Peyer's patch (tissue), 4 donors: ENCODE measurements at regions not wholly inside any gene's neighbourhood (a gene's known extent, or its start where the extent isn't known, plus 50 kb on each side); places are given as distances from the start of the nearest gene placed in this dataset.

Experiments
- DNase-seq, 3 donors: peaks; one replicate each; pipeline ENCODE4 v3.0.0-alpha.2; 2017 to 2019
- H3K27ac ChIP-seq, 4 donors: fragments of 200-600 bp; sonication (generic); one replicate each; pipeline ENCODE4 v1.5.1; 2016 to 2019
- H3K27me3 ChIP-seq, 2 donors: fragments of 200-600 bp; sonication (generic); one replicate each; pipeline ENCODE4 v1.5.1; 2019
- H3K36me3 ChIP-seq, 3 donors: fragments of 200-600 bp; sonication (generic); one replicate each; pipeline ENCODE4 v1.5.1; 2016 to 2019
- H3K4me1 ChIP-seq, 4 donors: fragments of 200-600 bp; sonication (generic); one replicate each; pipeline ENCODE4 v1.5.1; 2016 to 2019
- H3K4me3 ChIP-seq, 4 donors: fragments of 200-600 bp; sonication (generic); 1 replicate in 3 of 4; 2 replicates in 1 of 4; pipeline ENCODE4 v1.5.1; 2016 to 2019; ENCODE audit warnings: mild to moderate bottlenecking in 1 of 4
- H3K9me3 ChIP-seq, 4 donors: fragments of 200-600 bp; sonication (generic); one replicate each; pipeline ENCODE4 v1.5.1; 2016 to 2019; ENCODE audit warnings: mild to moderate bottlenecking in 1 of 4
- CTCF ChIP-seq, 6 experiments: fragments of 450-650 bp in 4 of 6; fragments of 200-600 bp in 2 of 6; sonication (generic) in 1 of 6; IDR thresholded peaks; one replicate each; pipeline ENCODE4 v1.5.1; 2017 to 2019; ENCODE audit warnings: antibody characterized with exemption in 6 of 6, mild to moderate bottlenecking in 3 of 6, moderate library complexity in 1 of 6
- POLR2A ChIP-seq, 2 donors: fragments of 450-650 bp; IDR thresholded peaks; one replicate each; pipeline ENCODE4 v1.5.1; 2017; ENCODE audit warnings: antibody characterized with exemption in 2 of 2, mild to moderate bottlenecking in 2 of 2, moderate library complexity in 2 of 2

- no peaks in the 10 kb centered on the region for H3K4me1 ChIP-seq
- TF ChIP-seq POLR2A (IDR thresholded peaks at IDR 0.05) (no peak), CTCF (IDR thresholded peaks at IDR 0.05) (no peak)
Measured at GRCh38 chr11:130544266-130544665, 95.8 kb downstream of the ADAMTS15 start.

GRCh38 chr11:130545449-130546072, 97.1 kb downstream of the ADAMTS15 start:
- DNase-seq, result no peak
- Histone ChIP-seq H3K4me3 (no peak overlapping the region), H3K9me3 (no peaks in the 10 kb centered on the region), H3K27ac (no peak overlapping the region), H3K36me3 (no peaks in the 10 kb centered on the region), H3K4me1 (no peaks in the 10 kb centered on the region), H3K27me3 (no peaks in the 10 kb centered on the region)
- TF ChIP-seq POLR2A (IDR thresholded peaks at IDR 0.05) (no peak), CTCF (IDR thresholded peaks at IDR 0.05) (no peak)

More at GRCh38 chr11:130544266-130544665, 95.8 kb downstream of the ADAMTS15 start:
- H3K4me3 ChIP-seq, result no peak overlapping the region
- no peak for DNase-seq
- H3K27ac ChIP-seq, result no peak overlapping the region
- H3K36me3 ChIP-seq, result no peaks in the 10 kb centered on the region
- no peaks in the 10 kb centered on the region for H3K9me3 ChIP-seq
- no peaks in the 10 kb centered on the region for H3K27me3 ChIP-seq

- no peak overlapping the region for H3K4me3 ChIP-seq
- H3K27me3 ChIP-seq, result no peaks in the 10 kb centered on the region
- TF ChIP-seq POLR2A (IDR thresholded peaks at IDR 0.05), result no peak
- no peak for TF ChIP-seq CTCF (IDR thresholded peaks at IDR 0.05)
- no peaks in the 10 kb centered on the region for H3K9me3 ChIP-seq
- no peak overlapping the region for H3K27ac ChIP-seq
- peak in 1 of 3 donors; percentile 28 for DNase-seq
- no peaks in the 10 kb centered on the region for H3K36me3 ChIP-seq
- no peaks in the 10 kb centered on the region for H3K4me1 ChIP-seq
Measured at GRCh38 chr11:130546438-130546837, 98.0 kb downstream of the ADAMTS15 start.

GRCh38 chr11:130546901-130547694, 98.7 kb downstream of the ADAMTS15 start:
- no peak overlapping the region for H3K27ac ChIP-seq
- DNase-seq, result no peak
- no peak overlapping the region for H3K4me3 ChIP-seq
- TF ChIP-seq POLR2A (IDR thresholded peaks at IDR 0.05) (no peak), CTCF (IDR thresholded peaks at IDR 0.05) (no peak)
- H3K9me3 ChIP-seq, result no peaks in the 10 kb centered on the region
- H3K4me1 ChIP-seq, result no peaks in the 10 kb centered on the region
- H3K36me3 ChIP-seq, result no peaks in the 10 kb centered on the region
- H3K27me3 ChIP-seq, result no peaks in the 10 kb centered on the region

- H3K36me3 ChIP-seq, result no peaks in the 10 kb centered on the region
- H3K4me1 ChIP-seq, result no peaks in the 10 kb centered on the region
- no peak overlapping the region for H3K4me3 ChIP-seq
- no peaks in the 10 kb centered on the region for H3K9me3 ChIP-seq
- TF ChIP-seq CTCF (IDR thresholded peaks at IDR 0.05) (no peak), POLR2A (IDR thresholded peaks at IDR 0.05) (no peak)
- H3K27me3 ChIP-seq, result no peaks in the 10 kb centered on the region
- no peak for DNase-seq
- no peak overlapping the region for H3K27ac ChIP-seq
Measured at GRCh38 chr11:130547761-130548490, 99.5 kb downstream of the ADAMTS15 start.
